COLO668 (cell line): ENCODE measurements at regions not wholly inside any gene's neighbourhood (a gene's known extent, or its start where the extent isn't known, plus 50 kb on each side); places are given as distances from the start of the nearest gene placed in this dataset.
"Not testable (repeated sequence)": the region's sequence is repeated elsewhere in the genome, so short reads cannot be mapped to it uniquely, and the experiment has no call there.

Experiments used
- DNase-seq: peaks from one replicate; lab custom pipeline; 2025; ENCODE audit not compliant: unreplicated experiment; lab: John Stamatoyannopoulos, UW

GRCh38 chr5:24232929-24233498, 411.8 kb downstream of the CDH10 start:
- DNase-seq = no peak

DNA sequence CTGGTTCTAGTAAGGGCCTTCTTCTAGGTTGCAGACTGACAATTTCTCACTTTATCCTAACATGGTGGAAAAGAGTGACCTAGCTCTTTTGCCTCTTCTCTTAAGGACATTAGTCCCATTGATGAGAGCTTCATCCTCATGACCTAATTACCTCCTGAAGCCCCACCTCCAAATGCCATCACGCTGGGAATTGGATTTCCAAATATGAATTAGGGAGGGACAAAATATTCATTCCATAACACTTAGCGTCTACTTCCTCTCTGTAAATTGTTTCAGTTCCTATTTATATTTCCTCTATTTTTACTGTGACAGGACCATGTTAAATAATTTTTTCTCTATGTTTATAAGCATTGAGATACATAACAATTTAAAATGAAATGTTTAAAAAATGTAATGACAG, 408.8 kb downstream of the CDH10 start:
- DNase-seq = no peak

GRCh38 chr5:24245821-24246220, 399.0 kb downstream of the CDH10 start:
- no peak for DNase-seq

DNA sequence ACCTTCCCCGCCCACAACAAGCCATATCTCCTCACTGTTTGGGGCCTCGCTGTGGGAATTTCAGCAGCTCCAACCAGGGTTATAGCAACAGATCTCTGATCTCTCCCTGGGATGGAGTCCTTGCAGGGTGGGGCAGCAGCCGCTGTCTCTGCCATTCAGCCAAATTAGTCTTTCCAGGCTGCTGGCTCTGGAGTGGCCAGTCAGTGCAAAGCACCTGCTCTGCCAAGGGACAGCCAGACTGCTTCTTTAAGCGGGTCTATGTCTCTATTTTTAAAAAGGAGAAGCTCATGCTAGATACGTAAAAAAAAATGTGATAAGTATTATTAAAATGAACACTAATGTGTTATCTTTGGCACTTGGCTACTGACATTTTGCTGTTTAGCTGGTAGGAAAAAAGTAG, 380.2 kb downstream of the CDH10 start:
- no peak for DNase-seq

- no peak for DNase-seq
These were observed 379.5 kb downstream of the CDH10 start for GRCh38 chr5:24265306-24265705.

DNA sequence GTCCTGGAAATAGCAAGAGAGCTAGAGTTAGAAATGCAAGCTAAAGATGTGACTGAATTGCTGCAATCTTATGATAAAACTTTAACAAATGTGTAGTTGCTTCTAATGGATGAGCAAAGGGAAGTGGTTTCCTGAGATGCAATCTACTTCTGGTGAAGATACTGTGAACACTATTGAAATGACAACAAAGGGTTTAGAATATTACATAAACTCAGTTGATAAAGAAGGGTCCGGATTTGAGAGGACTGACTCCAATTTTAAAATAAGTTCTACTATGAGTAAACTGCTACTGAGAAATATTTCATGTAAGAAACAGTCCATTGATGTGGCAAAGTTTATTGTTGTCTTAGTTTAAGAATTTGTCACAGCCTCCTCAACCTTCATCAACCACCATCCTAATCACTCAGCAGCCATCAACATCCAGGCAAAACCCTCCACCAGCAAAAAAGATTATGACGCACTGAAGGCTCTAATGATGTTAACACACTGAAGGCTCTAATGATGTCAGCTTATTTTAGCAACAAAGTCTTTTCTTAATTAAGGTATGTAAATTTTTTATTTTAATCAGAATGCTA, 376.2 kb downstream of the CDH10 start:
- DNase-seq = no peak

DNA sequence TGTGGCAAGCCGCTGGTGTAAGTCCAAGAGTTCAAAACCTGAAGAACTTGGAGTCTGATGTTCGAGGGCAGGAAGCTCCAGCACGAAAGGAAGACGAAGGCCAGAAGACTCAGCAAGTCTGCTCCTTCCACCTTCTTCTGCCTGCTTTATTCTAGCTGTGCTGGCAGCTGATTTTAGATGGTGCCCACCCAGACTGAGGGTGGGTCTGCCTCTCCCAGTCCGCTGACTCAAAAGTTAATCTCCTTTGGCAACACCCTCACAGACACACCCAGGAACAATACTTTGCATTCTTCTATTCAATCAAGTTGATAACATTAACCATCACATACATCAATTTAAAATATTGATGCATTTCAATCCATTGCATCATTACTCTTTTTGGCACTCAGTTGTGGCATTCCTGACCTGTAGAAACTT, 373.1 kb downstream of the CDH10 start:
- not testable (repeated sequence) for DNase-seq

DNA sequence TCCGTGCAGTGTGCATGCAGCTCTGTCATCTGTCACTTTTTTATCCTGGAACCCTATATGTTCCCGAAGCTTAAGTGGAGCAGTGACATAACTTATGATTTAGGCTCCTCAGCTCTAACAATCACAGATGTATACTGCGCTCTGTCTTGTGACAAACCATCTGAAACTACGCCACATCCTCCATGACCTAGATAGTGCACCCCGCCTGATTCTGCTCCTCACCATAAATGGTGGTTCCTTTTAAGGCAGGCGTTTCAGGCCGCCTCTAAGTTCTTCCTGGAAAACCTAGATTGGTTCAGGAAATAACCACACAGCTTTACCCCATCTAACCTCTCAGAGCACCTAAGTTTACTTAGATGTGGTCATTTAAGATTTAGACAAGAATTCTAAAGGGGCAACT, 372.0 kb downstream of the CDH10 start:
- DNase-seq = no peak

DNA sequence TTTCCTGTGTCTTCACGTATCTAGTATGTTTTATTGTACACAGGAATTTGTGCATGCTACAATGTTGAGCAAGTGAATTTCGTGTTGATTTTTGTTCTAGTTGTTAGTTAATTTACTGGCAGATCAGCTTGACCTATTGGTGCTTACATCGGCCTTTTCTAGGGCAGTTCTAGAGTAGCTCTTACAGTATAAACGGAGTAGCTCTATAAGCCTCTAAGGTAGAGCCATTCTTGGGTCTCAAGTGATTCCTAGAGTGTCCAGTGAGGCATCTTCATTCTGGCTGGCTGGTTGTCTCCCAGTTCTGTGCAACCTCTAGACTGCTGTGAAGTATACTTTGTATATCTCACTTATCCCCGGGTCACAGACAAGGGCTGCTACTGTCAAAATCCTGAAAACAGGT, 364.6 kb downstream of the CDH10 start:
- DNase-seq = no peak

DNA sequence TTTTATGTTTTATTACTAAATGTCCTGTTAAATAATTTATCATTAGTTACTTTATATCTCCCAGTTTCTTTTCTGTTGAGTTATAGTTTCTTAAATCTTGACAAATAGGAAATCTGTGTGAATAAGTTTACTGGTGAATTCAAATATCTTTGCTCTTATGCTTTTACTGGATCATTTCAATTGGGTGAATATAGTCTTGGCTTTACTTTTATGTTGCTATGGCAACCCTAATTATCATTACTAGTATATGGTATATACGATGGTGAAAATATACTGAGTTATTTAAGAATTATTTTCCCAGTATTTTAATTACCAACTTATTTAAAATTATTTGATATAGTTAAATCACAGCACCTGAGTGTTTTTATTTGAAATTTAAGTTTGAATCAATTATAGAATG, 363.0 kb downstream of the CDH10 start:
- DNase-seq = no peak

DNA sequence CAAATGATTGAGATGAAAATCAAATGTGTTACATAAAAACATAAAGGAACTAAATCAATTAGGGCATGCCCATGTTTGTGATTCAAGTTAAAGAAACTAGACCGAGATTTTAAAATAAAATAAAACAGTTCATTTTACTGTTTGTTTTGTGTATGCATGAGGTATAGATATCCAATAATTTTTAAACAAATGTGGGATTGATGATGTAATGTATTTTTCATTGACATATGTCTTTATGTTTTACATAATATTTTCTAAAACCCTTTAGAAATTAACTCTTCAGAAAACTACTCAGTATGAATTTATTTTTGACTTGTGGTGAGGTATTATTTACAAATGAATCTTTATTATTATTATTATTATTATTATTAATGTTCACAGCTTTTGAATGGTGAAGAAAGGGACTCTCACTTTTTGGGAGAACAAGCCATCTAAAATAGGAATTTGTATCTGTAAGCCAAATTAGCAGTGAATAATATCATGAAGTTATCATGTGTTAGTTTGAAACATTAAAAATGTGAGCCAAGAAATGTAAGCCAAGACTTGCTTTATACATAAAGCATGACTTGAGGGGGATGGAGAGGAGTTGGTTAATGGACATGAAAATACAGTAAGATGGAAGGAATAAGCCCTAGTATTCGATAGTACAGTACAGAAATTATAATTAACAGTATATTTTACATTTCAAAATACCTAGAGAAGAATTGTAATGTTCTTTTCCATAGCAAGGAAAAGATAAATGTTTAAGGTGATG, 355.0 kb downstream of the CDH10 start:
- DNase-seq = no peak

DNA sequence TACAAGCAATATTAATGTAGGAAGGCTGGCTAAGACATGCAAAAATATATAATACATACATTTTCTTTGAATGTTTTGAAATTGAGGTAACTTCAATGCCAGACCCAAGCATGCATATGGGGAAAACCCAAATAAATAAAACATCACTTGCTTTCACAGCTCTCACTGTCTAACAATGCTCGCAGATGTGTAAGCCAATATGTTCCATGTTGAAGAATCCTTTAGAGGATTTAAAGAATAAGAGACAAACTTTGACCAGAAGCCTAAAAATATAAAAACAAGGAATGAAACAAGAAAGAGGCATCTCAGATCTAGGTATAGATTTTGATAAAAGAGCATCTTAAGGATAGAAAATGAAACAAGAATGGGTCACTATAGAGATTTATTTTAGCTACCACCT, 354.2 kb downstream of the CDH10 start:
- DNase-seq = no peak

GRCh38 chr5:24291916-24292315, 352.9 kb downstream of the CDH10 start:
- DNase-seq = no peak

DNA sequence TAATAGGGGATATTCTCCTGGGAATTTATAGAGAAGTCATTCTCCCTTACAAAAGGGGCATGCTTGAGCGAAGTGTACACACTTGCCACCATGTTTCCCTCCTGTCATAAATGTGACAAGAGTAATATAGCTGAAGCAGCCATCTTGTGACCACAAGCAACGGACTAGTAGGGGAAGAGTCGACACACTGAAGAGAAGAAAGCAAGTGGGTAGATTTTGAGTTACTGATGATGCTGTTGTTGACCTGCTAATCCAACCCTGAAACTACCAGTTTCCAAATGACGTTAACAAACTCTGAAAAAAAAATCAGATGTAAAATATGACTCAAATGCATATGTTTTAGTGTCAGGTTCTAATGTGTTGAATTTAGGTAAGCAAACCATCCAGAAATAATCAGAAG, 350.4 kb downstream of the CDH10 start:
- DNase-seq = no peak

DNA sequence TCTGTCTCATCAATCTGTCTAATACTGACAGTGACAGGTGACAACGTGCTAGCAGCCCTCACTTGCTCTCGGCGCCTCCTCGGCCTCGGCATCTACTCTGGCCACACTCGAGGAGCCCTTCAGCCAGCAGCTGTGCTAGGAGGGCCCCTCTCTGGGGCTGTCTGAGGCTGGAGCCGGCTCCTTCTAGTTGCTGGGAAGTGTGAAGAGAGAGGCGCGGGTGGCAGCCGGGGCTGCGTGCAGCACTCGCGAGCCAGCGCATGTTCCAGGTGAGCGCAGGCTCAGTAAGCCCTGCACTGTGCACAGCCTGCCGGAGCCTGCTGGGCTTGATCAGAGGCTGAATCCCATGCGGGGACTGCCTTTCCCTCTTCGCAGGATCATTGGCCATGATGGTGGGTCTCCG, 330.7 kb downstream of the CDH10 start:
- no peak for DNase-seq

DNA sequence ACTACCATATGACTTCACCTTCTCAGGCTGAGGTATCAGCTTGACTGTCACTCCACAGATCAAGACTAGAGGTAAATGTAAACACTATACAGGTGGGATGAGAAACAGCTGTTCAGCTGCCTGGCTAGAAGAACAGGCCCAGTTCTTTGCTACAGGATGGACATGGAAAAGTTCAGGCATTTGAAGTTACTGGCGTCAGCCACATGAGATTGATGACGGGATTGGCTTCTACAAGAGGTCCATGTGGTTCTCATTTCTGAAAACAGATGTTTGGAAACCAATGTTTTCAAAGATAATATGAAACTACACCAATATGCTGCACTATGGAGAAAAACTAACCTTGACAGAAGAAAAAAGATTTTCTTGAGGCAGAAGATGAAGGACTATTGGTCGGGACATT, 324.1 kb downstream of the CDH10 start:
- no peak for DNase-seq

DNA sequence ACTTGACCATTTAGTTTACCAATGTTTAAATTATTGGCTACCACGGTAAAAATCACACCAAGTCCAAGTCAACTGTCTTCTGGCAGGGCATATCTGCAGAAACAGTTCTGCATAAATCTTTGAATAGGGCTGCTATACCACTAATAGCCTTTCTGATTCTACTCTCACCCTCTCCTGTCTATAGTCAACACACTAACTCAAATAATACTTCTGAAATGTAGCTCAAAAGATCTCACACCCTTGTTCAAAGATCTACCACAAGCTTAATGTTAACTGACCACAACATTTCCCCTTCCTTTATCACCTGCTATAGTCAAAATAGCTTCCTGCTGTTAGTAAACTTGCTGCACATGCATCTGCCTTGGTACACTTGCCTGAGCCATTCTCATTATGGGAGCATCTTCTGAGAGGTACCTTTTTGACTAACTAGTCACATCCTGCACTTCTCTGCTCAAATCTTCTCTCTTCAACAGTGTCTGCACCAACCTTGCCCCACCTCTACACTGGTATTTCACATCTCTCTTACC, 319.4 kb downstream of the CDH10 start:
- DNase-seq = no peak

DNA sequence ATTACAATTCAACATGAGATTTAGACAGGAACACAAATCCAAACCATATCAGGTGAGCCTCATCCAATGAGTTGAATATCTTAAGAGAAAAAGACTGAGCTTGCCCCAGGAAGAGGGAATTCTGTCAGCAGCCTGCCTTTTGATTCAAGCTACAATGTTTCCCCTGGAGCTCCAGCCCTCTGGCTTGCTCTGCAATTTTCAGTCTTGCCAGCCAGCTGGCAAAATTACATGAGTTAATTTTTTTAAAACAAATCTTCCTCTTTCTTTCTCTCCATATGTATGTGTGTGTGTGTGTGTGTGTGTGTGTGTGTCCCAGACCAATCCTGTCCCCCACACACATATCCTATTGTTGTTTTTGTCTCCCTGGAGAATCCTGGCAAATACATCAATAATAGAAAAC, 313.2 kb downstream of the CDH10 start:
- DNase-seq = no peak

DNA sequence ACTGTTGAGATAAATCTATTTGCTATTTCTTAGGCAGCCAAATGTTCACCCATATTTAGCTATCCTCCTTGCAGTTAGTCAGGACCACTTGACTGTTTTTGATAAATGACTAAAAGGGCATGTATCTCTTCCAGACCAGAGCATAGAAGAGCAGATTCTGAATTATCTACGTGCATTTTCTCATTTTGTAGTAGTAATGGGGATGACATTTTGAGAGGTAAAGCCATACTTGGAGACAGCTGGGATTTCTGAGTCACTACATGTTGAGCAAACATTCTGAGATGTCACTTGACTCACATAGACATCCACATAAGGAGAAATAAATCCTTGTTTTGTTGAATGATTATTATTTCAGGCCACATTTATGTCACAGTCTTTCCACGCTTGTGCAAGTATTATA, 297.6 kb downstream of the CDH10 start:
- no peak for DNase-seq

GRCh38 chr5:24351285-24351684, 293.5 kb downstream of the CDH10 start:
- DNase-seq = no peak

DNA sequence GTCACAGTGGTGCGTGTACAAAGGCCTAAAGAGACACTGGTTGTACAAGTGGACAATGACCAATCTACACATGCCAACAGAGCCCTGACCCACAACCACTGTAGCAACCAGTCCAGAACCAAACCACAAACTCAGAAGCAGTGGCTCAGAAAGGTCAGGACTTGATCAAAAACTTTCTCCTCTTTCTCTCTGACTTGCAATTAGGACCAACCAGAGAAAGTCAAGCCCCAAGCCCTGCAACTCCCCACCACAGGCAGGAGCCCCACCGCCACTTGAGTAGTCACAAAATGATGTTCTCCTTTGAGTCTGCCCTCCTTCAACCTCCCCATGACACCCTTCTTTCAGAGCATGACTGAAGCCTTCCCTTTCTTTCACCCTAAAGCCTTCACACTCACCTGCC, 291.8 kb downstream of the CDH10 start:
- DNase-seq = no peak

DNA sequence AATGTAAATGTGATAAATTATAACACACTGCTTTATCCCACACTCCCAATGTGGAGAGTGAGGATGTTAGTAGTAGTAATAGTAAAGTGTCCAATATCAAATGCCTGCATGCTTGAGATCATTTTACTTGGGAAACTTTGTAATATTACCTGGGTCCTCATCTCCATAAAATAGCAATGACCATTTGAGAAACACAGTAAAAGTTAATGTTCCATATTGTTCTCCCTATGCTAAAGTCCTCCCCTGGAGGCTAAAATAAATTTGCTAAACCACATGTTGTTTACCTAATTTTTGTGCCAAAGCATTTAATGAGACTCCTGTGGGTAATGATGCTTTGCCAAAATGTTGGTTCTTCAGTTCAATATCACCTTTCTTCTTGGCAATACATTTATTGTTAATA, 291.2 kb downstream of the CDH10 start:
- no peak for DNase-seq
